MM.1S (cell line): ENCODE measurements at regions not wholly inside any gene's neighbourhood (a gene's known extent, or its start where the extent isn't known, plus 50 kb on each side); places are given as distances from the start of the nearest gene placed in this dataset.

ENCODE experiments used
- EZH2 ChIP-seq: fragments of 300-600 bp; sonication (generic); optimal IDR thresholded peaks from 2 replicates; pipeline ENCODE3; 2017; ENCODE audit warnings: low read depth, mild to moderate bottlenecking, antibody characterized with exemption, low read length, mixed read lengths
- TF ChIP-seq, protein P1 (sequence below): fragments of 300-600 bp; sonication (generic); IDR thresholded peaks from 2 replicates; pipeline ENCODE4 v1.5.1; 2016; ENCODE audit warnings: antibody characterized with exemption, low read length, mixed read lengths

DNA sequence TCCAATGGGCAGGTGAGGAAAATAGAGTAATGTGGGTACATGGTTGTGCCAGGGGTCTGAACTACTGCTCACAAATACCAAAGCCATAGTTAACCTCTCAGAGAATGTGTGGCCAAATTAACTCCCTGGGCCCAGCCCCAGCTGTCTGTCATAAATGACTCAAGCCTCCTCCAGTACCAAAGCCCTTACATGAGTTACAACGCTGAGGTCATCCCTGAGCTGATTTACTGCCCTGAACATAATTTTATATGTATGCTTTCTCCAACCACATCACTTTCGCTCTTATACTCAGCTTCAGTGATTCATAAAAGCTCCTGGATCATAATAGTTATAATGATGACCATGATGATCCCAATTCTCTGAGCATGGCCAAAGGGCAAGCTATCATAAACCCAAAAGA is 283.9 kb downstream of the NKX6-1 start:
- TF ChIP-seq, protein P1, sequence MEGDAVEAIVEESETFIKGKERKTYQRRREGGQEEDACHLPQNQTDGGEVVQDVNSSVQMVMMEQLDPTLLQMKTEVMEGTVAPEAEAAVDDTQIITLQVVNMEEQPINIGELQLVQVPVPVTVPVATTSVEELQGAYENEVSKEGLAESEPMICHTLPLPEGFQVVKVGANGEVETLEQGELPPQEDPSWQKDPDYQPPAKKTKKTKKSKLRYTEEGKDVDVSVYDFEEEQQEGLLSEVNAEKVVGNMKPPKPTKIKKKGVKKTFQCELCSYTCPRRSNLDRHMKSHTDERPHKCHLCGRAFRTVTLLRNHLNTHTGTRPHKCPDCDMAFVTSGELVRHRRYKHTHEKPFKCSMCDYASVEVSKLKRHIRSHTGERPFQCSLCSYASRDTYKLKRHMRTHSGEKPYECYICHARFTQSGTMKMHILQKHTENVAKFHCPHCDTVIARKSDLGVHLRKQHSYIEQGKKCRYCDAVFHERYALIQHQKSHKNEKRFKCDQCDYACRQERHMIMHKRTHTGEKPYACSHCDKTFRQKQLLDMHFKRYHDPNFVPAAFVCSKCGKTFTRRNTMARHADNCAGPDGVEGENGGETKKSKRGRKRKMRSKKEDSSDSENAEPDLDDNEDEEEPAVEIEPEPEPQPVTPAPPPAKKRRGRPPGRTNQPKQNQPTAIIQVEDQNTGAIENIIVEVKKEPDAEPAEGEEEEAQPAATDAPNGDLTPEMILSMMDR = no peak
- TF ChIP-seq EZH2 = no peak
